H1 (cell line): ENCODE measurements at regions not wholly inside any gene's neighbourhood (a gene's known extent, or its start where the extent isn't known, plus 50 kb on each side); places are given as distances from the start of the nearest gene placed in this dataset.

Experiments used
- CTCF ChIA-PET: fragments of 300-600 bp; sonication (Branson Sonifier 250); formaldehyde crosslinking; loops from one replicate; lab custom pipeline; 2021; ENCODE audit not compliant: partially characterized antibody; lab: Charles Lee
- POLR2A ChIA-PET: fragments of 300-600 bp; sonication (Branson Sonifier 250); formaldehyde crosslinking; loops from one replicate; lab custom pipeline; 2021; ENCODE audit warnings: inconsistent platforms; ENCODE audit not compliant: partially characterized antibody; lab: Charles Lee
- DNase-seq, 2 experiments: peaks; one replicate each; pipeline versions ENCODE4 v3.0.0 to v3.0.0-alpha.2; 2010 to 2022; ENCODE audit warnings: low spot score in 2 of 2, low read depth in 1 of 2, mixed read lengths in 1 of 2
- FAIRE-seq: peaks from 2 replicates; lab custom pipeline; 2011; peaks lifted over from hg19 to GRCh38; lab: Jason Lieb, UNC
- H2AFZ ChIP-seq: 2 replicates; pipeline ENCODE4 v1.8.1; 2012; ENCODE audit warnings: low read length, inconsistent platforms
- H2AK5ac ChIP-seq: 2 replicates; pipeline ENCODE4 v1.6.1; 2013; ENCODE audit warnings: low read depth, low read length
- H2BK120ac ChIP-seq: replicated peaks from 2 replicates; pipeline ENCODE3; 2013; ENCODE audit warnings: low read depth, low read length, inconsistent platforms
- H2BK12ac ChIP-seq: 2 replicates; pipeline ENCODE4 v1.6.1; 2013; ENCODE audit warnings: low read depth, low read length
- H2BK15ac ChIP-seq: 2 replicates; pipeline ENCODE4 v1.6.1; 2013; ENCODE audit warnings: low read length
- H2BK20ac ChIP-seq: 2 replicates; pipeline ENCODE4 v1.6.1; 2013; ENCODE audit warnings: low read length
- H2BK5ac ChIP-seq: 2 replicates; pipeline ENCODE4 v1.6.1; 2013; ENCODE audit warnings: low read depth, low read length
- H3K14ac ChIP-seq: 2 replicates; pipeline ENCODE4 v1.6.1; 2013; ENCODE audit warnings: inconsistent platforms; ENCODE audit not compliant: insufficient read length
- H3K18ac ChIP-seq: 2 replicates; pipeline ENCODE4 v1.6.1; 2013; ENCODE audit warnings: low read length; ENCODE audit errors: extremely low read depth
- H3K23ac ChIP-seq: 2 replicates; pipeline ENCODE4 v1.6.1; 2013; ENCODE audit warnings: inconsistent platforms; ENCODE audit not compliant: insufficient read length
- H3K23me2 ChIP-seq: 2 replicates; pipeline ENCODE4 v1.6.1; 2013; ENCODE audit warnings: low read depth, low read length
- H3K27ac ChIP-seq: 2 replicates; pipeline ENCODE4 v1.6.1; 2011; ENCODE audit warnings: low read depth, low read length, inconsistent platforms
- H3K27me3 ChIP-seq, 4 experiments: replicated peaks in 1 of 4; 1 replicate in 1 of 4; 2 replicates in 3 of 4; pipeline versions ENCODE4 v1.6.1 to v1.8.1; 2011 to 2013; ENCODE audit warnings: low read length in 3 of 4, mild to moderate bottlenecking in 3 of 4, inconsistent platforms in 2 of 4, mixed read lengths in 2 of 4, moderate library complexity in 1 of 4; ENCODE audit not compliant: control insufficient read depth in 3 of 4, insufficient read depth in 3 of 4; ENCODE audit errors: extremely low read depth in 1 of 4
- H3K36me3 ChIP-seq, 4 experiments: 2 replicates each; pipeline versions ENCODE4 v1.6.1 to v1.8.1; 2011 to 2013; ENCODE audit warnings: mild to moderate bottlenecking in 4 of 4, low read length in 3 of 4, moderate library complexity in 2 of 4, control low read depth in 1 of 4, inconsistent platforms in 1 of 4; ENCODE audit not compliant: insufficient read depth in 4 of 4, control insufficient read depth in 2 of 4
- H3K4ac ChIP-seq: replicated peaks from 2 replicates; pipeline ENCODE3; 2013; ENCODE audit warnings: low read length, low read depth, mixed read lengths, inconsistent platforms; ENCODE audit not compliant: insufficient read length
- H3K4me1 ChIP-seq, 4 experiments: replicated peaks in 1 of 4; 1 replicate in 1 of 4; 2 replicates in 3 of 4; pipeline versions ENCODE4 v1.6.1 to v1.8.1; 2011 to 2013; ENCODE audit warnings: low read length in 3 of 4, inconsistent platforms in 2 of 4, mixed read lengths in 1 of 4; ENCODE audit not compliant: insufficient read depth in 4 of 4, control insufficient read depth in 3 of 4
- H3K4me2 ChIP-seq, 2 experiments: 2 replicates each; pipeline versions ENCODE4 v1.6.1 to v1.8.1; 2011 to 2013; ENCODE audit warnings: low read depth in 2 of 2, low read length in 2 of 2, control low read depth in 1 of 2, inconsistent platforms in 1 of 2, mild to moderate bottlenecking in 1 of 2; ENCODE audit not compliant: insufficient read depth in 1 of 2
- H3K4me3 ChIP-seq, 4 experiments: fragments of 200-600, 300-600 bp in 1 of 4; sonication (generic), shearing (Covaris generic), sonication (Bioruptor Twin) in 1 of 4; 2 replicates each; pipeline versions ENCODE4 v1.5.1 to v1.8.1; 2011 to 2016; ENCODE audit warnings: low read length in 4 of 4, low read depth in 3 of 4, control low read depth in 2 of 4, inconsistent platforms in 2 of 4, mild to moderate bottlenecking in 2 of 4, mixed read lengths in 1 of 4, moderate library complexity in 1 of 4; ENCODE audit not compliant: insufficient read depth in 2 of 4; ENCODE audit errors: extremely low read depth in 1 of 4
- H3K56ac ChIP-seq: replicated peaks from 2 replicates; pipeline ENCODE3; 2013; ENCODE audit warnings: low read depth, mild to moderate bottlenecking, mixed read lengths, low read length, inconsistent platforms; ENCODE audit not compliant: insufficient read length
- H3K79me1 ChIP-seq: 2 replicates; pipeline ENCODE4 v1.6.1; 2013; ENCODE audit warnings: low read depth, low read length, control low read depth
- H3K79me2 ChIP-seq, 2 experiments: 2 replicates each; pipeline versions ENCODE4 v1.6.1 to v1.8.1; 2012 to 2013; ENCODE audit warnings: low read length in 2 of 2, mild to moderate bottlenecking in 2 of 2, inconsistent platforms in 1 of 2; ENCODE audit not compliant: insufficient read depth in 2 of 2, control insufficient read depth in 1 of 2
- H3K9ac ChIP-seq, 4 experiments: replicated peaks in 1 of 4; 1 replicate in 1 of 4; 2 replicates in 3 of 4; pipeline versions ENCODE4 v1.6.1 to v1.8.1; 2011 to 2013; ENCODE audit warnings: low read depth in 3 of 4, low read length in 3 of 4, control low read depth in 2 of 4, mild to moderate bottlenecking in 2 of 4, moderate library complexity in 2 of 4, inconsistent platforms in 1 of 4; ENCODE audit errors: extremely low read depth in 1 of 4
- H3K9me3 ChIP-seq, 2 experiments: 2 replicates each; pipeline versions ENCODE4 v1.6.1 to v1.8.1; 2012 to 2013; ENCODE audit warnings: mild to moderate bottlenecking in 2 of 2, moderate library complexity in 2 of 2, control low read depth in 1 of 2, inconsistent platforms in 1 of 2, low read depth in 1 of 2, low read length in 1 of 2, mixed read lengths in 1 of 2; ENCODE audit not compliant: insufficient read depth in 2 of 2
- H4K20me1 ChIP-seq, 2 experiments: replicated peaks in 1 of 2; 2 replicates each; pipeline versions ENCODE3 to v1.8.1; 2011 to 2013; ENCODE audit warnings: inconsistent platforms in 2 of 2, low read length in 2 of 2, mild to moderate bottlenecking in 1 of 2; ENCODE audit not compliant: insufficient read depth in 2 of 2, control insufficient read depth in 1 of 2
- H4K5ac ChIP-seq: 2 replicates; pipeline ENCODE4 v1.6.1; 2013; ENCODE audit warnings: low read length, low read depth, mixed read lengths, inconsistent platforms; ENCODE audit not compliant: insufficient read length
- H4K8ac ChIP-seq: 2 replicates; pipeline ENCODE4 v1.8.0; 2013; ENCODE audit warnings: mild to moderate bottlenecking, moderate library complexity, low read length, inconsistent platforms; ENCODE audit not compliant: insufficient read depth; ENCODE audit errors: extremely low read depth
- H4K91ac ChIP-seq: replicated peaks from 2 replicates; pipeline ENCODE3; 2013; ENCODE audit warnings: low read length, mixed read lengths, inconsistent platforms; ENCODE audit not compliant: insufficient read length
- BACH1 ChIP-seq: IDR thresholded peaks from 2 replicates; pipeline ENCODE4 v1.6.1; 2012; ENCODE audit warnings: low read length, improper control_type of control experiment
- CBX8 ChIP-seq: fragments of 300-800, 300-1000 bp; sonication (generic); IDR thresholded peaks from 2 replicates; pipeline ENCODE4 v1.7.1; 2016; ENCODE audit warnings: low read depth, low read length, borderline replicate concordance
- POLR2AphosphoS5 ChIP-seq: IDR thresholded peaks from 2 replicates; pipeline ENCODE4 v1.6.1; 2011; ENCODE audit warnings: low read depth, low read length
- RXRA ChIP-seq: IDR thresholded peaks from 2 replicates; pipeline ENCODE4 v1.6.1; 2011; ENCODE audit warnings: low read depth, mild to moderate bottlenecking, low read length, moderate library complexity; ENCODE audit not compliant: insufficient read depth
- WGBS, 2 experiments: shearing (Covaris generic) in 1 of 2; methylation state at CpG; one replicate each; pipeline versions ENCODE4 v1.1.6 to v1.1.7; 2013 to 2015; ENCODE audit warnings: low lambda C conversion rate in 2 of 2, mixed read lengths in 2 of 2, inconsistent platforms in 1 of 2, low coverage in 1 of 2, missing lambda C conversion rate in 1 of 2; ENCODE audit not compliant: insufficient replicate concordance in 2 of 2, insufficient coverage in 1 of 2, insufficient read length in 1 of 2; ENCODE audit errors: extremely low coverage in 1 of 2, missing lambda C conversion rate in 1 of 2; 5-methylcytosine and 5-hydroxymethylcytosine counted together

- no peak overlapping the region for H3K9ac ChIP-seq
- H2AK5ac ChIP-seq: no peak overlapping the region
- H2AFZ ChIP-seq: no peak overlapping the region
- H3K23me2 ChIP-seq: no peaks in the 10 kb centered on the region
- no peak overlapping the region for H2BK120ac ChIP-seq
- H3K18ac ChIP-seq: no peak overlapping the region
- H4K91ac ChIP-seq: no peak overlapping the region
- H3K4me1 ChIP-seq: no peaks in the 10 kb centered on the region
- H3K9me3 ChIP-seq: no peaks in the 10 kb centered on the region
- H3K79me1 ChIP-seq: no peaks in the 10 kb centered on the region
- H3K27ac ChIP-seq: no peak overlapping the region
- H3K27me3 ChIP-seq: no peaks in the 10 kb centered on the region
- ChIA-PET POLR2A (no interaction called here), CTCF (no interaction called here)
- no peaks in the 10 kb centered on the region for H4K20me1 ChIP-seq
- H2BK5ac ChIP-seq: no peak overlapping the region
- WGBS, 2 experiments: 42% methylated on average over 2 of the region's 2 CpGs; no CpG with 5 or more reads in 1 of the 2 experiments
- no peaks in the 10 kb centered on the region for H3K79me2 ChIP-seq
- no peak overlapping the region for H4K8ac ChIP-seq
- H3K23ac ChIP-seq: no peak overlapping the region
- FAIRE-seq (no peak), DNase-seq (no peak)
- no peak overlapping the region for H2BK12ac ChIP-seq
- no peak overlapping the region for H4K5ac ChIP-seq
- H3K4ac ChIP-seq: no peak overlapping the region
- H2BK20ac ChIP-seq: no peak overlapping the region
- TF ChIP-seq CBX8 (no peak), RXRA (no peak), POLR2AphosphoS5 (no peak), BACH1 (no peak)
- no peak overlapping the region for H3K4me3 ChIP-seq
- no peak overlapping the region for H3K56ac ChIP-seq
- H3K4me2 ChIP-seq: no peak overlapping the region
- no peak overlapping the region for H3K14ac ChIP-seq
- H2BK15ac ChIP-seq: no peak overlapping the region
- no peaks in the 10 kb centered on the region for H3K36me3 ChIP-seq
These were observed 141.8 kb upstream of the ADAMTS5 start for GRCh38 chr21:27108701-27109100.
